ENCODE measurements at regions not wholly inside any gene's neighbourhood (a gene's known extent, or its start where the extent isn't known, plus 50 kb on each side); places are given as distances from the start of the nearest gene placed in this dataset.

GRCh38 chr16:6929868-6930267 is 402.8 kb upstream of the RBFOX1 start:
- Histone ChIP-seq H3K4me3 (no peak overlapping the region), H3K27me3 (replicated peaks in 1 of 7) (no peaks in the 10 kb centered on the region), H3K27ac (no peak overlapping the region), H3K36me3 (no peaks in the 10 kb centered on the region), H3K9me3 (peaks cover 0 to 31% (median 15%) of the 10 kb centered on the region in 8 donors), H3K4me1 (no peaks in the 10 kb centered on the region)
- WGBS, 5 donors, result 56 to 70% (median 61%) methylated on average over 4 of the region's 4 CpGs
- TF ChIP-seq POLR2A (IDR thresholded peaks at IDR 0.05) (no peak), POLR2AphosphoS5 (IDR thresholded peaks at IDR 0.05) (no peak)
- TF ChIP-seq, protein P1, sequence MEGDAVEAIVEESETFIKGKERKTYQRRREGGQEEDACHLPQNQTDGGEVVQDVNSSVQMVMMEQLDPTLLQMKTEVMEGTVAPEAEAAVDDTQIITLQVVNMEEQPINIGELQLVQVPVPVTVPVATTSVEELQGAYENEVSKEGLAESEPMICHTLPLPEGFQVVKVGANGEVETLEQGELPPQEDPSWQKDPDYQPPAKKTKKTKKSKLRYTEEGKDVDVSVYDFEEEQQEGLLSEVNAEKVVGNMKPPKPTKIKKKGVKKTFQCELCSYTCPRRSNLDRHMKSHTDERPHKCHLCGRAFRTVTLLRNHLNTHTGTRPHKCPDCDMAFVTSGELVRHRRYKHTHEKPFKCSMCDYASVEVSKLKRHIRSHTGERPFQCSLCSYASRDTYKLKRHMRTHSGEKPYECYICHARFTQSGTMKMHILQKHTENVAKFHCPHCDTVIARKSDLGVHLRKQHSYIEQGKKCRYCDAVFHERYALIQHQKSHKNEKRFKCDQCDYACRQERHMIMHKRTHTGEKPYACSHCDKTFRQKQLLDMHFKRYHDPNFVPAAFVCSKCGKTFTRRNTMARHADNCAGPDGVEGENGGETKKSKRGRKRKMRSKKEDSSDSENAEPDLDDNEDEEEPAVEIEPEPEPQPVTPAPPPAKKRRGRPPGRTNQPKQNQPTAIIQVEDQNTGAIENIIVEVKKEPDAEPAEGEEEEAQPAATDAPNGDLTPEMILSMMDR (IDR thresholded peaks at IDR 0.05 in 8 of 11, conservative IDR thresholded peaks at IDR 0.05 in 3 of 11), result no peak
- intact Hi-C loops (cut with DNase I; ENCODE audit: low total_unique reads), result no loop called here
- DNase-seq, result no peak

- H3K27ac ChIP-seq, result no peak overlapping the region
- peaks cover 0 to 48% (median 26%) of the 10 kb centered on the region in 8 donors for H3K9me3 ChIP-seq
- DNase-seq, result no peak
- TF ChIP-seq POLR2AphosphoS5 (IDR thresholded peaks at IDR 0.05) (no peak), POLR2A (IDR thresholded peaks at IDR 0.05) (no peak)
- TF ChIP-seq, protein P1 (IDR thresholded peaks at IDR 0.05 in 8 of 11, conservative IDR thresholded peaks at IDR 0.05 in 3 of 11), result no peak
- H3K27me3 ChIP-seq (replicated peaks in 1 of 7), result no peaks in the 10 kb centered on the region
- no peaks in the 10 kb centered on the region for H3K4me1 ChIP-seq
- 43 to 61% (median 58%) methylated on average over 7 of the region's 7 CpGs for WGBS, 5 donors
- H3K36me3 ChIP-seq, result no peaks in the 10 kb centered on the region
- intact Hi-C loops (cut with DNase I; ENCODE audit: low total_unique reads), result no loop called here
- no peak overlapping the region for H3K4me3 ChIP-seq
Measured at GRCh38 chr16:6926762-6927161, 405.9 kb upstream of the RBFOX1 start.

DNA sequence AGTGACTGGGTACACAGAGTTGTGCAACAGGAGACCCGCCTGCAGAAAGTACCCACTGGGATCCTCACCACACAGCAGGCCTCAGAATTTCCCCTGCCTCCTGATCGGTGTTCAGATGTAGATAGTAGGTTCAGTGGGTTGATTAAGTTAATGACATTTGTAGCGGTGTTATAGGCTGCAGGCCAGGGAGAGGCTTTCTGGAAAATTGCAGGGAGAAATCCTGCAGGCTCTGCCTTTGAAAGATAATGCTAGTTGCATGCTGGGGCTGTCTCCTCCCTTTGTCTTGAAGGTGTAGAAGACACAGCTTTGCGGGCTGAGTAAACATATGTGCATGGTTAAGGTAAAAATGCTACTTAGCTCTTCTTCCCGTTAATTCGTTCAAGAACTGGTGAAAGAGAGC is 406.3 kb upstream of the RBFOX1 start:
- Histone ChIP-seq H3K27me3 (replicated peaks in 1 of 7) (no peaks in the 10 kb centered on the region), H3K4me1 (no peaks in the 10 kb centered on the region), H3K4me3 (no peak overlapping the region), H3K9me3 (peaks cover 0 to 45% (median 23%) of the 10 kb centered on the region in 8 donors), H3K27ac (no peak overlapping the region), H3K36me3 (no peaks in the 10 kb centered on the region)
- intact Hi-C loops (cut with DNase I; ENCODE audit: low total_unique reads), result no loop called here
- TF ChIP-seq POLR2AphosphoS5 (IDR thresholded peaks at IDR 0.05) (no peak), POLR2A (IDR thresholded peaks at IDR 0.05) (no peak)
- TF ChIP-seq, protein P1 (IDR thresholded peaks at IDR 0.05 in 8 of 11, conservative IDR thresholded peaks at IDR 0.05 in 3 of 11), result no peak
- DNase-seq, result no peak
- WGBS, 5 donors, result 51 to 74% (median 65%) methylated on average over 6 of the region's 6 CpGs

- TF ChIP-seq POLR2A (IDR thresholded peaks at IDR 0.05) (no peak), POLR2AphosphoS5 (IDR thresholded peaks at IDR 0.05) (no peak)
- TF ChIP-seq, protein P1 (IDR thresholded peaks at IDR 0.05 in 8 of 11, conservative IDR thresholded peaks at IDR 0.05 in 3 of 11), result no peak
- intact Hi-C loops (cut with DNase I; ENCODE audit: low total_unique reads), result no loop called here
- Histone ChIP-seq H3K36me3 (no peaks in the 10 kb centered on the region), H3K27ac (no peak overlapping the region), H3K27me3 (replicated peaks in 1 of 7) (no peaks in the 10 kb centered on the region), H3K4me1 (no peaks in the 10 kb centered on the region), H3K4me3 (no peak overlapping the region), H3K9me3 (peaks cover 0 to 37% (median 18%) of the 10 kb centered on the region in 8 donors)
- 82 to 92% (median 87%) methylated on average over 7 of the region's 7 CpGs for WGBS, 5 donors
- no peak for DNase-seq
Measured at GRCh38 chr16:6918646-6919045, 414.0 kb upstream of the RBFOX1 start.
